ENCODE measurements at regions not wholly inside any gene's neighbourhood (a gene's known extent, or its start where the extent isn't known, plus 50 kb on each side); places are given as distances from the start of the nearest gene placed in this dataset.
A peak's percentile ranks its signal among the peaks of the same experiment; 100 is the strongest.

GRCh38 chr3:83500931-83501330 lies 1457.9 kb upstream of the CADM2 start:
- TF ChIP-seq, protein P1, sequence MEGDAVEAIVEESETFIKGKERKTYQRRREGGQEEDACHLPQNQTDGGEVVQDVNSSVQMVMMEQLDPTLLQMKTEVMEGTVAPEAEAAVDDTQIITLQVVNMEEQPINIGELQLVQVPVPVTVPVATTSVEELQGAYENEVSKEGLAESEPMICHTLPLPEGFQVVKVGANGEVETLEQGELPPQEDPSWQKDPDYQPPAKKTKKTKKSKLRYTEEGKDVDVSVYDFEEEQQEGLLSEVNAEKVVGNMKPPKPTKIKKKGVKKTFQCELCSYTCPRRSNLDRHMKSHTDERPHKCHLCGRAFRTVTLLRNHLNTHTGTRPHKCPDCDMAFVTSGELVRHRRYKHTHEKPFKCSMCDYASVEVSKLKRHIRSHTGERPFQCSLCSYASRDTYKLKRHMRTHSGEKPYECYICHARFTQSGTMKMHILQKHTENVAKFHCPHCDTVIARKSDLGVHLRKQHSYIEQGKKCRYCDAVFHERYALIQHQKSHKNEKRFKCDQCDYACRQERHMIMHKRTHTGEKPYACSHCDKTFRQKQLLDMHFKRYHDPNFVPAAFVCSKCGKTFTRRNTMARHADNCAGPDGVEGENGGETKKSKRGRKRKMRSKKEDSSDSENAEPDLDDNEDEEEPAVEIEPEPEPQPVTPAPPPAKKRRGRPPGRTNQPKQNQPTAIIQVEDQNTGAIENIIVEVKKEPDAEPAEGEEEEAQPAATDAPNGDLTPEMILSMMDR (IDR thresholded peaks at IDR 0.05; ENCODE audit: insufficient read depth, low read depth, low read length), result no peak
- no peak for TF ChIP-seq EZH2 (IDR thresholded peaks at IDR 0.05; ENCODE audit: insufficient read depth, low read length)
- Histone ChIP-seq H3K4me1 (ENCODE audit: insufficient read depth, low read length) (no peaks in the 10 kb centered on the region), H3K27ac (ENCODE audit: low read depth, low read length) (no peak overlapping the region), H3K9ac (ENCODE audit: low read length) (no peak overlapping the region), H4K20me1 (ENCODE audit: insufficient read depth, low read length) (no peaks in the 10 kb centered on the region), H2AFZ (ENCODE audit: low read depth, low read length) (peak overlapping the region; percentile 41), H3K36me3 (ENCODE audit: insufficient read depth, low read length) (no peaks in the 10 kb centered on the region), H3K4me3 (ENCODE audit: insufficient read depth, low read depth, low read length) (no peak overlapping the region), H3K79me2 (ENCODE audit: insufficient read depth, low read length) (no peaks in the 10 kb centered on the region), H3K9me3 (ENCODE audit: insufficient read depth, low read depth, low read length) (no peaks in the 10 kb centered on the region), H3K4me2 (ENCODE audit: low read length) (no peak overlapping the region), H3K27me3 (ENCODE audit: insufficient read depth, low read length) (no peaks in the 10 kb centered on the region)
- Mint-ChIP-seq H3K4me1 (ENCODE audit: low read depth, unreplicated experiment) (peaks cover 5% of the 10 kb centered on the region), H3K4me3 (ENCODE audit: unreplicated experiment) (no peak overlapping the region), H3K27ac (ENCODE audit: unreplicated experiment) (no peak overlapping the region), H3K36me3 (ENCODE audit: low read depth, unreplicated experiment) (no peaks in the 10 kb centered on the region), H3K27me3 (ENCODE audit: low read depth, unreplicated experiment) (no peaks in the 10 kb centered on the region), H3K9me3 (ENCODE audit: unreplicated experiment) (peaks cover 3% of the 10 kb centered on the region)
- FAIRE-seq (no peak), DNase-seq (ENCODE audit: low read depth) (no peak)

DNA sequence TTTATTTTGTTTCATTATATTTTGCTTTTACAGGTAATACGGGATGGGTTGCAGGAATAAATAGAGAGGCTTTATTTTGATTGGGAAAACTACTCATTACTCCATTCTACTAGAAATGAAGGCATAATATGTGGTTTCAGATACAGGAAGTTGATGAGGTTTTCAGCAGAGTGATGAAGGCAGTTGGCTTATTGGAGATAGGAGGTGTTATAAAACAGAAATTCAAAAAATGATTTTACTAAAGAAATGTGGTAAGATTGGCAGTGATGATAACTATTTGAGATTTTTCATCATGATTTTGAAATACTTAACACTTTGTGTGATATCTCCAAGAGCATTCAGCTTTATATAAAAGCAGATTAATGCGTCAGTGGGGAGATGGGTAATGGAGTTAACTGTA lies 1445.7 kb upstream of the CADM2 start:
- Mint-ChIP-seq H3K4me1 (ENCODE audit: low read depth, unreplicated experiment) (peaks cover 10% of the 10 kb centered on the region), H3K9me3 (ENCODE audit: unreplicated experiment) (no peaks in the 10 kb centered on the region), H3K27me3 (ENCODE audit: low read depth, unreplicated experiment) (no peaks in the 10 kb centered on the region), H3K27ac (ENCODE audit: unreplicated experiment) (no peak overlapping the region), H3K36me3 (ENCODE audit: low read depth, unreplicated experiment) (no peaks in the 10 kb centered on the region), H3K4me3 (ENCODE audit: unreplicated experiment) (no peak overlapping the region)
- Histone ChIP-seq H3K36me3 (ENCODE audit: insufficient read depth, low read length) (no peaks in the 10 kb centered on the region), H3K4me2 (ENCODE audit: low read length) (no peak overlapping the region), H3K27ac (ENCODE audit: low read depth, low read length) (no peak overlapping the region), H3K9ac (ENCODE audit: low read length) (no peak overlapping the region), H3K4me1 (ENCODE audit: insufficient read depth, low read length) (peaks cover 6% of the 10 kb centered on the region), H3K79me2 (ENCODE audit: insufficient read depth, low read length) (no peaks in the 10 kb centered on the region), H3K9me3 (ENCODE audit: insufficient read depth, low read depth, low read length) (no peaks in the 10 kb centered on the region), H4K20me1 (ENCODE audit: insufficient read depth, low read length) (no peaks in the 10 kb centered on the region), H3K4me3 (ENCODE audit: insufficient read depth, low read depth, low read length) (no peak overlapping the region), H3K27me3 (ENCODE audit: insufficient read depth, low read length) (no peaks in the 10 kb centered on the region), H2AFZ (ENCODE audit: low read depth, low read length) (no peak overlapping the region)
- FAIRE-seq, result no peak
- DNase-seq (ENCODE audit: low read depth), result no peak
- no peak for TF ChIP-seq EZH2 (IDR thresholded peaks at IDR 0.05; ENCODE audit: insufficient read depth, low read length)
- TF ChIP-seq, protein P1 (IDR thresholded peaks at IDR 0.05; ENCODE audit: insufficient read depth, low read depth, low read length), result no peak

DNA sequence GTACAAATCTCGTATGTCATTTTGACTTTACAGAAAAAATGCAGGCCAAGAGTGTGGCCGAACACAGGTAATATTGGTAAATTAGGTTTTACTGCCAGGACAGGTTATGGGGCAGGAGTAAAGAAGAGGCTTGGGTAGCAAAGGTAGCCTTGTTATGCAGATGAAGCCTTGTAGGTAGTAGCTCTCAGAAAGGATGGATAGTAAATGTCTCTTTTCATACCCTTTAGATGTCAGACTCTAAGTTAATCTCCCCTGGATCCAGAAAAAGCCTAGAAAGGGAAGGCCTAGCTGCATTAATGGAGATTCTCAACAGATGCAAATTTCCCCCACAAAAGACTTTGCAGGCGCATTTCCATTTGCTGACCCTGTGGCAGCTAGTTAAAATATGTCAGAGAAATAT lies 1445.1 kb upstream of the CADM2 start:
- H3K27ac Mint-ChIP-seq (ENCODE audit: unreplicated experiment), result no peak overlapping the region
- H3K9me3 Mint-ChIP-seq (ENCODE audit: unreplicated experiment), result no peaks in the 10 kb centered on the region
- H3K27me3 Mint-ChIP-seq (ENCODE audit: low read depth, unreplicated experiment), result no peaks in the 10 kb centered on the region
- Histone ChIP-seq H3K4me2 (ENCODE audit: low read length) (no peak overlapping the region), H3K9me3 (ENCODE audit: insufficient read depth, low read depth, low read length) (no peaks in the 10 kb centered on the region), H3K4me3 (ENCODE audit: insufficient read depth, low read depth, low read length) (no peak overlapping the region), H3K27ac (ENCODE audit: low read depth, low read length) (no peak overlapping the region), H3K9ac (ENCODE audit: low read length) (no peak overlapping the region), H2AFZ (ENCODE audit: low read depth, low read length) (no peak overlapping the region), H3K79me2 (ENCODE audit: insufficient read depth, low read length) (no peaks in the 10 kb centered on the region), H3K27me3 (ENCODE audit: insufficient read depth, low read length) (no peaks in the 10 kb centered on the region), H3K4me1 (ENCODE audit: insufficient read depth, low read length) (peaks cover 6% of the 10 kb centered on the region), H4K20me1 (ENCODE audit: insufficient read depth, low read length) (no peaks in the 10 kb centered on the region), H3K36me3 (ENCODE audit: insufficient read depth, low read length) (no peaks in the 10 kb centered on the region)
- TF ChIP-seq, protein P1 (IDR thresholded peaks at IDR 0.05; ENCODE audit: insufficient read depth, low read depth, low read length), result no peak
- no peak for TF ChIP-seq EZH2 (IDR thresholded peaks at IDR 0.05; ENCODE audit: insufficient read depth, low read length)
- H3K4me1 Mint-ChIP-seq (ENCODE audit: low read depth, unreplicated experiment), result peaks cover 10% of the 10 kb centered on the region
- H3K36me3 Mint-ChIP-seq (ENCODE audit: low read depth, unreplicated experiment), result no peaks in the 10 kb centered on the region
- FAIRE-seq, result no peak
- DNase-seq (ENCODE audit: low read depth), result no peak
- no peak overlapping the region for H3K4me3 Mint-ChIP-seq (ENCODE audit: unreplicated experiment)
